CD4-positive, CD25-positive, alpha-beta regulatory T cell (primary cell): ENCODE measurements at regions not wholly inside any gene's neighbourhood (a gene's known extent, or its start where the extent isn't known, plus 50 kb on each side); places are given as distances from the start of the nearest gene placed in this dataset.

Source experiments
- ATAC-seq, 2 donors: fragments of 150-1000 bp; cut with Tn5 transposase; one replicate each; pipeline ENCODE4 v1.10.0; 2021; ENCODE audit warnings: low read depth in 2 of 2, moderate number of reproducible peaks in 2 of 2, moderate library complexity in 1 of 2
- DNase-seq, 3 donors: peaks; one replicate each; pipeline versions ENCODE4 v3.0.0 to v3.0.0-alpha.2; 2012 to 2022; ENCODE audit warnings: mixed read lengths in 1 of 3
- H3K27ac ChIP-seq: one replicate; pipeline ENCODE4 v1.7.0; 2013; ENCODE audit warnings: mild to moderate bottlenecking, low read length; ENCODE audit not compliant: insufficient read depth, poor library complexity, severe bottlenecking
- H3K27me3 ChIP-seq: one replicate; pipeline ENCODE4 v1.7.0; 2013; ENCODE audit warnings: low read length; ENCODE audit not compliant: control insufficient read depth, insufficient read depth
- H3K36me3 ChIP-seq: one replicate; pipeline ENCODE4 v1.7.0; 2013; ENCODE audit warnings: mild to moderate bottlenecking, low read length, moderate library complexity; ENCODE audit not compliant: control insufficient read depth, insufficient read depth
- H3K4me1 ChIP-seq: 2 replicates; pipeline ENCODE4 v1.7.0; 2013; ENCODE audit warnings: mild to moderate bottlenecking, low read length; ENCODE audit not compliant: insufficient read depth, control insufficient read depth, poor library complexity, severe bottlenecking
- H3K4me3 ChIP-seq: one replicate; pipeline ENCODE4 v1.7.0; 2013; ENCODE audit warnings: low read depth, mild to moderate bottlenecking, low read length, moderate library complexity
- H3K9me3 ChIP-seq, 2 experiments: 1 replicate in 1 of 2; 2 replicates in 1 of 2; pipeline ENCODE4 v1.7.0; 2013; ENCODE audit warnings: low read length in 2 of 2, mild to moderate bottlenecking in 1 of 2, moderate library complexity in 1 of 2; ENCODE audit not compliant: control insufficient read depth in 2 of 2
- H3K27ac Mint-ChIP-seq, 3 donors: one replicate each; pipeline ENCODE4 v1.8.0; 2020 to 2022; ENCODE audit warnings: mild to moderate bottlenecking in 3 of 3, mixed read lengths in 3 of 3, moderate library complexity in 2 of 3
- H3K27me3 Mint-ChIP-seq: one replicate; pipeline ENCODE4 v1.8.0; 2022; ENCODE audit warnings: mild to moderate bottlenecking, mixed read lengths
- H3K36me3 Mint-ChIP-seq: one replicate; pipeline ENCODE4 v1.8.0; 2020; ENCODE audit warnings: mixed read lengths
- H3K4me1 Mint-ChIP-seq, 4 donors: one replicate each; pipeline ENCODE4 v1.8.0; 2020 to 2022; ENCODE audit warnings: mixed read lengths in 4 of 4, mild to moderate bottlenecking in 1 of 4
- H3K4me3 Mint-ChIP-seq, 4 donors: one replicate each; pipeline ENCODE4 v1.8.0; 2020 to 2022; ENCODE audit warnings: mild to moderate bottlenecking in 4 of 4, mixed read lengths in 4 of 4, moderate library complexity in 3 of 4
- H3K9me3 Mint-ChIP-seq, 7 donors: one replicate each; pipeline ENCODE4 v1.8.0; 2020 to 2022; ENCODE audit warnings: mixed read lengths in 7 of 7, mild to moderate bottlenecking in 3 of 7, moderate library complexity in 2 of 7

- Mint-ChIP-seq H3K27me3 (peaks cover 5% of the 10 kb centered on the region), H3K4me3 (no peak overlapping the region), H3K9me3 (peaks cover 0 to 9% (median 2%) of the 10 kb centered on the region in 7 donors), H3K27ac (no peak overlapping the region), H3K36me3 (no peaks in the 10 kb centered on the region), H3K4me1 (no peaks in the 10 kb centered on the region)
- Histone ChIP-seq H3K27ac (no peak overlapping the region), H3K4me3 (no peak overlapping the region), H3K27me3 (no peaks in the 10 kb centered on the region), H3K4me1 (no peaks in the 10 kb centered on the region), H3K9me3 (no peaks in the 10 kb centered on the region), H3K36me3 (no peaks in the 10 kb centered on the region)
- DNase-seq = no peak
- ATAC-seq = no peak
Measured at GRCh38 chr15:96109820-96110219, 220.7 kb upstream of the NR2F2 start.

- H3K9me3 Mint-ChIP-seq = peaks cover 0 to 6% (median 2%) of the 10 kb centered on the region in 7 donors
- no peaks in the 10 kb centered on the region for H3K4me1 Mint-ChIP-seq
- Histone ChIP-seq H3K36me3 (no peaks in the 10 kb centered on the region), H3K27ac (no peak overlapping the region), H3K27me3 (no peaks in the 10 kb centered on the region), H3K4me3 (no peak overlapping the region), H3K4me1 (no peaks in the 10 kb centered on the region), H3K9me3 (no peaks in the 10 kb centered on the region)
- H3K27me3 Mint-ChIP-seq = no peaks in the 10 kb centered on the region
- no peak for ATAC-seq
- H3K36me3 Mint-ChIP-seq = no peaks in the 10 kb centered on the region
- no peak overlapping the region for H3K27ac Mint-ChIP-seq
- no peak for DNase-seq
- H3K4me3 Mint-ChIP-seq = no peak overlapping the region
Measured at GRCh38 chr15:96112018-96112417, 218.5 kb upstream of the NR2F2 start.

GRCh38 chr15:96115642-96116041 lies 214.9 kb upstream of the NR2F2 start:
- no peak for ATAC-seq
- Histone ChIP-seq H3K9me3 (no peaks in the 10 kb centered on the region), H3K27ac (no peak overlapping the region), H3K36me3 (no peaks in the 10 kb centered on the region), H3K27me3 (no peaks in the 10 kb centered on the region), H3K4me3 (no peak overlapping the region), H3K4me1 (no peaks in the 10 kb centered on the region)
- H3K4me3 Mint-ChIP-seq = no peak overlapping the region
- no peaks in the 10 kb centered on the region for H3K36me3 Mint-ChIP-seq
- H3K9me3 Mint-ChIP-seq = peaks cover 0 to 2% (median 0%) of the 10 kb centered on the region in 7 donors
- no peaks in the 10 kb centered on the region for H3K27me3 Mint-ChIP-seq
- no peaks in the 10 kb centered on the region for H3K4me1 Mint-ChIP-seq
- no peak for DNase-seq
- no peak overlapping the region for H3K27ac Mint-ChIP-seq

- Histone ChIP-seq H3K27ac (no peak overlapping the region), H3K4me1 (no peaks in the 10 kb centered on the region), H3K27me3 (no peaks in the 10 kb centered on the region), H3K9me3 (no peaks in the 10 kb centered on the region), H3K4me3 (no peak overlapping the region), H3K36me3 (no peaks in the 10 kb centered on the region)
- DNase-seq (no peak), ATAC-seq (no peak)
- H3K27ac Mint-ChIP-seq = no peak overlapping the region
- no peaks in the 10 kb centered on the region for H3K27me3 Mint-ChIP-seq
- no peaks in the 10 kb centered on the region for H3K4me1 Mint-ChIP-seq
- no peak overlapping the region for H3K4me3 Mint-ChIP-seq
- H3K36me3 Mint-ChIP-seq = no peaks in the 10 kb centered on the region
- H3K9me3 Mint-ChIP-seq = peaks cover 0 to 2% (median 0%) of the 10 kb centered on the region in 7 donors
Measured at GRCh38 chr15:96117270-96117669, 213.2 kb upstream of the NR2F2 start.

GRCh38 chr15:96119734-96120133 lies 210.8 kb upstream of the NR2F2 start:
- H3K4me3 Mint-ChIP-seq = no peak overlapping the region
- H3K27me3 ChIP-seq = no peaks in the 10 kb centered on the region

GRCh38 chr15:96121086-96121920 lies 209.2 kb upstream of the NR2F2 start:
- DNase-seq (no peak), ATAC-seq (no peak)
- H3K4me1 Mint-ChIP-seq = no peaks in the 10 kb centered on the region
- Histone ChIP-seq H3K9me3 (no peaks in the 10 kb centered on the region), H3K27me3 (no peaks in the 10 kb centered on the region), H3K27ac (no peak overlapping the region), H3K36me3 (no peaks in the 10 kb centered on the region), H3K4me1 (no peaks in the 10 kb centered on the region), H3K4me3 (no peak overlapping the region)
- no peak overlapping the region for H3K4me3 Mint-ChIP-seq
- no peaks in the 10 kb centered on the region for H3K27me3 Mint-ChIP-seq
- peaks cover 0 to 5% (median 0%) of the 10 kb centered on the region in 7 donors for H3K9me3 Mint-ChIP-seq
- H3K36me3 Mint-ChIP-seq = no peaks in the 10 kb centered on the region
- no peak overlapping the region for H3K27ac Mint-ChIP-seq

More at GRCh38 chr15:96119734-96120133, 210.8 kb upstream of the NR2F2 start:
- no peaks in the 10 kb centered on the region for H3K9me3 ChIP-seq
- no peak overlapping the region for H3K4me3 ChIP-seq
- Mint-ChIP-seq H3K27me3 (no peaks in the 10 kb centered on the region), H3K27ac (no peak overlapping the region), H3K36me3 (no peaks in the 10 kb centered on the region), H3K4me1 (no peaks in the 10 kb centered on the region), H3K9me3 (peaks cover 0 to 5% (median 0%) of the 10 kb centered on the region in 7 donors)
- H3K4me1 ChIP-seq = no peaks in the 10 kb centered on the region
- DNase-seq (no peak), ATAC-seq (no peak)
- no peak overlapping the region for H3K27ac ChIP-seq
- no peaks in the 10 kb centered on the region for H3K36me3 ChIP-seq

- H3K4me3 ChIP-seq = no peak overlapping the region
Measured at GRCh38 chr15:96122077-96123027, 208.1 kb upstream of the NR2F2 start.

More at GRCh38 chr15:96122077-96123027, 208.1 kb upstream of the NR2F2 start:
- no peaks in the 10 kb centered on the region for H3K9me3 ChIP-seq
- H3K36me3 Mint-ChIP-seq = no peaks in the 10 kb centered on the region
- no peak overlapping the region for H3K27ac Mint-ChIP-seq
- peaks cover 0 to 5% (median 1%) of the 10 kb centered on the region in 7 donors for H3K9me3 Mint-ChIP-seq
- H3K36me3 ChIP-seq = no peaks in the 10 kb centered on the region
- ATAC-seq (no peak), DNase-seq (no peak)
- no peaks in the 10 kb centered on the region for H3K27me3 ChIP-seq
- no peaks in the 10 kb centered on the region for H3K4me1 Mint-ChIP-seq
- H3K4me1 ChIP-seq = no peaks in the 10 kb centered on the region
- no peaks in the 10 kb centered on the region for H3K27me3 Mint-ChIP-seq
- no peak overlapping the region for H3K27ac ChIP-seq
- no peak overlapping the region for H3K4me3 Mint-ChIP-seq
